ENCODE measurements at regions not wholly inside any gene's neighbourhood (a gene's known extent, or its start where the extent isn't known, plus 50 kb on each side); places are given as distances from the start of the nearest gene placed in this dataset.

GRCh38 chr11:116046127-116046526, 541.9 kb upstream of the CADM1 start:
- TF ChIP-seq CTCF (IDR thresholded peaks at IDR 0.05) (no peak), POLR2AphosphoS5 (IDR thresholded peaks at IDR 0.05; ENCODE audit: low read depth, low read length) (no peak), SIN3A (IDR thresholded peaks at IDR 0.05; ENCODE audit: borderline replicate concordance, insufficient read depth, low read depth, low read length) (no peak), REST (IDR thresholded peaks at IDR 0.05; ENCODE audit: insufficient read depth in 1 of 2, low read depth in 2 of 2, low read length in 1 of 2) (no peak), TCF7L2 (IDR thresholded peaks at IDR 0.05; ENCODE audit: low read depth, low read length) (no peak)
